OCI-LY7 (cell line): ENCODE measurements at regions not wholly inside any gene's neighbourhood (a gene's known extent, or its start where the extent isn't known, plus 50 kb on each side); places are given as distances from the start of the nearest gene placed in this dataset.
A peak's percentile ranks its signal among the peaks of the same experiment; 100 is the strongest.
"Not testable (repeated sequence)": the region's sequence is repeated elsewhere in the genome, so short reads cannot be mapped to it uniquely, and the experiment has no call there.

ENCODE experiments used
- BruUV-seq: library from RNA; stranded (reverse); fragments of 400-500 nt; replicated peaks from 2 replicates; lab custom pipeline; 2021; lab: Mats Ljungman, UMichigan
- CTCF ChIA-PET: fragments of 300-600 bp; sonication (Branson Sonifier 250); formaldehyde crosslinking; loops from one replicate; lab custom pipeline; 2022; ENCODE audit warnings: antibody characterized with exemption; ENCODE audit not compliant: unreplicated experiment; lab: Charles Lee
- POLR2A ChIA-PET: fragments of 300-600 bp; sonication (Branson Sonifier 250); formaldehyde crosslinking; loops from one replicate; lab custom pipeline; 2022; ENCODE audit warnings: antibody characterized with exemption; lab: Charles Lee
- DNase-seq: peaks from one replicate; pipeline ENCODE4 v3.0.0-alpha.2; 2015; ENCODE audit warnings: low spot score
- H2AFZ ChIP-seq: fragments of 200-600 bp; sonication (generic), shearing (Covaris generic); 2 replicates; pipeline ENCODE4 v1.6.1; 2014; ENCODE audit warnings: mild to moderate bottlenecking, antibody characterized with exemption, low read length, moderate library complexity
- H3K27ac ChIP-seq: fragments of 200-600 bp; sonication (generic); 2 replicates; pipeline ENCODE4 v1.5.1; 2014; ENCODE audit warnings: mixed run types, low read depth, mild to moderate bottlenecking, moderate library complexity, low read length, inconsistent platforms; ENCODE audit not compliant: poor library complexity, severe bottlenecking
- H3K36me3 ChIP-seq: fragments of 200-600 bp; sonication (generic); 2 replicates; pipeline ENCODE4 v1.6.1; 2014; ENCODE audit warnings: mild to moderate bottlenecking, antibody characterized with exemption, low read length, moderate library complexity, mixed read lengths; ENCODE audit not compliant: insufficient read depth
- H3K4me1 ChIP-seq: fragments of 200-600 bp; sonication (generic); 2 replicates; pipeline ENCODE4 v1.5.1; 2014; ENCODE audit warnings: mild to moderate bottlenecking, low read length; ENCODE audit not compliant: insufficient read depth, poor library complexity, severe bottlenecking
- H3K4me2 ChIP-seq: fragments of 200-600 bp; sonication (generic); 2 replicates; pipeline ENCODE4 v1.6.1; 2014; ENCODE audit warnings: mild to moderate bottlenecking, low read length
- H3K4me3 ChIP-seq: fragments of 200-600 bp; sonication (generic); 2 replicates; pipeline ENCODE4 v1.5.1; 2014; ENCODE audit warnings: mild to moderate bottlenecking, low read depth, low read length; ENCODE audit not compliant: poor library complexity, severe bottlenecking
- H3K79me2 ChIP-seq: fragments of 200-600 bp; sonication (generic); 2 replicates; pipeline ENCODE4 v1.6.1; 2016; ENCODE audit warnings: low read depth, mild to moderate bottlenecking, low read length, moderate library complexity, mixed read lengths; ENCODE audit not compliant: insufficient read depth
- H3K9me2 ChIP-seq: fragments of 200-600 bp; sonication (generic); 2 replicates; pipeline ENCODE4 v1.6.1; 2016; ENCODE audit warnings: mild to moderate bottlenecking, low read length, mixed read lengths; ENCODE audit not compliant: insufficient read depth
- H3K9me3 ChIP-seq: fragments of 200-600 bp; sonication (generic); 2 replicates; pipeline ENCODE4 v1.6.1; 2014; ENCODE audit warnings: mild to moderate bottlenecking, mixed run types, low read length, mixed read lengths
- H4K20me1 ChIP-seq: fragments of 200-600 bp; sonication (generic); 2 replicates; pipeline ENCODE4 v1.6.1; 2014; ENCODE audit warnings: mild to moderate bottlenecking, antibody characterized with exemption, low read length, moderate library complexity, mixed read lengths; ENCODE audit not compliant: insufficient read depth
- CTCF ChIP-seq: fragments of 200-600 bp; sonication (generic); conservative IDR thresholded peaks from 2 replicates; pipeline ENCODE4 v1.5.1; 2014; ENCODE audit warnings: mild to moderate bottlenecking, antibody characterized with exemption, low read length, moderate library complexity, mixed read lengths
- EZH2phosphoT487 ChIP-seq: fragments of 200-600 bp; sonication (generic); IDR thresholded peaks from 2 replicates; pipeline ENCODE4 v1.6.1; 2018; ENCODE audit warnings: low read depth, borderline replicate concordance, mild to moderate bottlenecking, mixed run types, antibody characterized with exemption, low read length, moderate library complexity, mixed read lengths
- intact Hi-C: fragments of 100-400 bp; cut with micrococcal nuclease; formaldehyde crosslinking; loops from one replicate; pipeline ENCODE4 v1.10.0; 2022; ENCODE audit not compliant: unreplicated experiment

DNA sequence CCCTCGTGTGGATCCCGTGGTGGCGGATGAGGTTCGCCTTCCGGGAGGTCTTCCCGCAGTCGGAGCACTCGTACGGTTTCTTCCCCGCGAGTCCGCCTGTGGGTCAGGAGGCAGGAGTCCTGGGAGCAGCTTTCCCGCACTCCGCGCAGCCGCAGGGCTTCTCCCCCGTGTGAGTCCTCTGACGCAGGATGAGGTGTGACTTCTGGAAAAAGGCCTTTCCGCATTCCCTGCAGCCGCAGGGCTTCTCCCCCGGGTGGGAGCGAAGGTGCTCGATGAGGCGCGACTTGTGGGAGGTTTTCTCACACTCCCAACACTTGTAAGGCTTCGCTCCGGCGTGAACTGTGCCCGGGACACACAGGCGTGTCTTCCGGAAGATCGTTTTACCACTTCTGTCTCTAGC, 68.8 kb upstream of the WIPI2 start:
- H3K4me3 ChIP-seq, BruUV-seq, DNase-seq, H3K4me1 ChIP-seq, H3K27ac ChIP-seq, H3K79me2 ChIP-seq, intact Hi-C loops, H4K20me1 ChIP-seq, H3K9me2 ChIP-seq, POLR2A ChIA-PET, H3K36me3 ChIP-seq, H3K4me2 ChIP-seq, CTCF ChIA-PET, H2AFZ ChIP-seq, H3K9me3 ChIP-seq: not testable (repeated sequence)

- H3K27ac ChIP-seq, BruUV-seq, H3K9me3 ChIP-seq, DNase-seq, H3K9me2 ChIP-seq, H3K4me2 ChIP-seq, POLR2A ChIA-PET, CTCF ChIA-PET, H3K36me3 ChIP-seq, H2AFZ ChIP-seq, H3K4me1 ChIP-seq, H4K20me1 ChIP-seq, H3K4me3 ChIP-seq, H3K79me2 ChIP-seq: not testable (repeated sequence)
- intact Hi-C loops: loop anchor here (5.0 kb wide), 1 partner anchor 701 kb away; no protein-coding TSS in a partner anchor
These were observed 58.8 kb upstream of the WIPI2 start for GRCh38 chr7:5131238-5131637.

GRCh38 chr7:5132539-5132938, 57.5 kb upstream of the WIPI2 start:
- Histone ChIP-seq H3K9me3 (no peaks in the 10 kb centered on the region), H3K4me2 (no peak overlapping the region), H3K27ac (no peak overlapping the region), H3K9me2 (no peaks in the 10 kb centered on the region), H3K79me2 (no peaks in the 10 kb centered on the region), H3K36me3 (no peaks in the 10 kb centered on the region), H3K4me1 (no peaks in the 10 kb centered on the region), H2AFZ (no peak overlapping the region), H4K20me1 (no peaks in the 10 kb centered on the region), H3K4me3 (no peak overlapping the region)
- CTCF ChIA-PET: no interaction called here
- TF ChIP-seq EZH2phosphoT487 (no peak), CTCF (no peak)
- POLR2A ChIA-PET: no interaction called here
- no TSS peak for BruUV-seq
- intact Hi-C loops: loop anchor here (5.0 kb wide), 1 partner anchor 700 kb away; no protein-coding TSS in a partner anchor
- DNase-seq: no peak

DNA sequence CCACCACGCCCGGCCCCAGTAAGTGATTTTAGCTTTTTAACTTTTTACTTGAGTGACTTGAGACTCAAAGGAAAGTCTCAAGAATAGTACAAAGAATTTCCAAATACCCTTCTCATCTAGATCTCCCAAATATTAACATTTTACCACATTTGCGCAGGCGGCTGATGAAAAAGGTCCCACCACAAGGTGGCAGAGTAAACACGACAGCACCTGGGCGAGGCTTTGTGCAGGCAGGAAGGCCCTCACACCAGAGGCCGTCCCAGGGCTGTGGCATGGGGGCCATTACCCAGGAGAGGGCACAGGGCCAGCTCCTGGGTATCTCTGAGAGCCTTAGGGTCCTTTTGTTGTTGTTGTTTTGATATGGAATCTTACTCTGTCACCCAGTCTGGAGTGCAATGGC, 50.0 kb upstream of the WIPI2 start:
- DNase-seq: peak; percentile 57
- H3K36me3 ChIP-seq: no peaks in the 10 kb centered on the region
- no peaks in the 10 kb centered on the region for H3K79me2 ChIP-seq
- BruUV-seq: no TSS peak
- no peak overlapping the region for H3K4me3 ChIP-seq
- no peaks in the 10 kb centered on the region for H3K9me2 ChIP-seq
- ChIA-PET CTCF (no interaction called here), POLR2A (interaction anchor here (0.6 kb wide), 1 partner anchor 11 kb away, joined by 5 read pairs; no protein-coding TSS in a partner anchor)
- no peaks in the 10 kb centered on the region for H4K20me1 ChIP-seq
- TF ChIP-seq EZH2phosphoT487: no peak
- peak; percentile 77 for TF ChIP-seq CTCF
- no peak overlapping the region for H2AFZ ChIP-seq
- intact Hi-C loops: loop anchor here (1.0 to 2.0 kb wide), 2 partner anchors 34 to 145 kb away; no protein-coding TSS in a partner anchor
- no peak overlapping the region for H3K27ac ChIP-seq
- no peaks in the 10 kb centered on the region for H3K9me3 ChIP-seq
- peaks cover 11% of the 10 kb centered on the region for H3K4me1 ChIP-seq
- no peak overlapping the region for H3K4me2 ChIP-seq
